Peyer's patch (tissue), 4 donors: ENCODE measurements at regions not wholly inside any gene's neighbourhood (a gene's known extent, or its start where the extent isn't known, plus 50 kb on each side); places are given as distances from the start of the nearest gene placed in this dataset.

Source experiments
- CTCF ChIP-seq, 6 experiments: fragments of 450-650 bp in 4 of 6; fragments of 200-600 bp in 2 of 6; sonication (generic) in 1 of 6; IDR thresholded peaks; one replicate each; pipeline ENCODE4 v1.5.1; 2017 to 2019; ENCODE audit warnings: antibody characterized with exemption in 6 of 6, mild to moderate bottlenecking in 3 of 6, moderate library complexity in 1 of 6
- POLR2A ChIP-seq, 2 donors: fragments of 450-650 bp; IDR thresholded peaks; one replicate each; pipeline ENCODE4 v1.5.1; 2017; ENCODE audit warnings: antibody characterized with exemption in 2 of 2, mild to moderate bottlenecking in 2 of 2, moderate library complexity in 2 of 2

GRCh38 chr14:29197557-29197956 is 431.0 kb downstream of the FOXG1 start:
- TF ChIP-seq CTCF (IDR thresholded peaks at IDR 0.05), result no peak
- TF ChIP-seq POLR2A (IDR thresholded peaks at IDR 0.05), result no peak
